IPS-18a (cell line): ENCODE measurements at regions not wholly inside any gene's neighbourhood (a gene's known extent, or its start where the extent isn't known, plus 50 kb on each side); places are given as distances from the start of the nearest gene placed in this dataset.

Experiments
- H3K27ac ChIP-seq: one replicate; pipeline ENCODE4 v1.5.1; 2013; ENCODE audit warnings: low read length
- H3K27me3 ChIP-seq: one replicate; pipeline ENCODE4 v1.6.1; 2013; ENCODE audit warnings: mild to moderate bottlenecking, low read length; ENCODE audit not compliant: control insufficient read depth, insufficient read depth
- H3K36me3 ChIP-seq: one replicate; pipeline ENCODE4 v1.6.1; 2013; ENCODE audit warnings: low read depth, low read length; ENCODE audit not compliant: control insufficient read depth
- H3K4me1 ChIP-seq: one replicate; pipeline ENCODE4 v1.6.1; 2013; ENCODE audit warnings: low read depth, low read length; ENCODE audit not compliant: control insufficient read depth
- H3K4me3 ChIP-seq: one replicate; pipeline ENCODE4 v1.5.1; 2013; ENCODE audit warnings: low read length
- H3K9ac ChIP-seq: one replicate; pipeline ENCODE4 v1.6.1; 2013; ENCODE audit warnings: mild to moderate bottlenecking, low read length, moderate library complexity
- H3K9me3 ChIP-seq: one replicate; pipeline ENCODE4 v1.6.1; 2013; ENCODE audit warnings: low read depth, low read length; ENCODE audit not compliant: control insufficient read depth

GRCh38 chr14:98369344-98369743 is 902.7 kb downstream of the BCL11B start:
- no peak overlapping the region for H3K4me3 ChIP-seq
- no peaks in the 10 kb centered on the region for H3K4me1 ChIP-seq
- H3K36me3 ChIP-seq: no peaks in the 10 kb centered on the region
- no peak overlapping the region for H3K27ac ChIP-seq
- H3K27me3 ChIP-seq: no peaks in the 10 kb centered on the region
- H3K9ac ChIP-seq: no peak overlapping the region
- no peaks in the 10 kb centered on the region for H3K9me3 ChIP-seq

- H3K4me1 ChIP-seq: no peaks in the 10 kb centered on the region
- H3K27ac ChIP-seq: no peak overlapping the region
- H3K9ac ChIP-seq: no peak overlapping the region
- H3K27me3 ChIP-seq: no peaks in the 10 kb centered on the region
- H3K36me3 ChIP-seq: no peaks in the 10 kb centered on the region
- H3K9me3 ChIP-seq: no peaks in the 10 kb centered on the region
- H3K4me3 ChIP-seq: no peak overlapping the region
These were observed 901.6 kb downstream of the BCL11B start for GRCh38 chr14:98370352-98370751.

GRCh38 chr14:98371141-98371540 is 900.9 kb downstream of the BCL11B start:
- no peak overlapping the region for H3K27ac ChIP-seq
- H3K4me3 ChIP-seq: no peak overlapping the region
- no peaks in the 10 kb centered on the region for H3K27me3 ChIP-seq
- H3K9ac ChIP-seq: no peak overlapping the region
- H3K36me3 ChIP-seq: no peaks in the 10 kb centered on the region
- H3K4me1 ChIP-seq: no peaks in the 10 kb centered on the region
- H3K9me3 ChIP-seq: no peaks in the 10 kb centered on the region

- H3K36me3 ChIP-seq: no peaks in the 10 kb centered on the region
- no peak overlapping the region for H3K9ac ChIP-seq
- H3K4me1 ChIP-seq: no peaks in the 10 kb centered on the region
- H3K9me3 ChIP-seq: no peaks in the 10 kb centered on the region
- H3K27me3 ChIP-seq: no peaks in the 10 kb centered on the region
- H3K4me3 ChIP-seq: no peak overlapping the region
- no peak overlapping the region for H3K27ac ChIP-seq
These were observed 897.9 kb downstream of the BCL11B start for GRCh38 chr14:98374136-98374535.

DNA sequence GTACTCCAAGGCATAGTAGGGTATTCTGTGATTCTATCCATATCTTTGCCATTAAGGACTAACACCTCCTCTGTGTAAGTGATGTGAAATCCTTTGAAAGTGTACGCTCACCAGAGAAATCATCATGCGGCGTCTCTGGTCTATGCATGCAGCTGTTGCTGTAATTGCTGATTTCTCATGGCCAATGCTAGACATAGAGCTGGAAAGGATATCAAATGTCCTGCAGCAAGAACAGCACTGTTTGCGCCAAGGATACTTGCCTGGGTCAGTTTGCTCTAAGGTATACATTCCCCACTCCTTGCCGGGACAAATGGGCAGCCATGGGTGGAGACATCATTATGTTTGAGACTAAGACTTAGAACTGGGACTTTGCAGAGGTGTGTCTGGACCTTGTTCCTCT is 896.4 kb downstream of the BCL11B start:
- Histone ChIP-seq H3K27ac (no peak overlapping the region), H3K36me3 (no peaks in the 10 kb centered on the region), H3K27me3 (no peaks in the 10 kb centered on the region), H3K9me3 (no peaks in the 10 kb centered on the region), H3K9ac (no peak overlapping the region), H3K4me1 (no peaks in the 10 kb centered on the region), H3K4me3 (no peak overlapping the region)

DNA sequence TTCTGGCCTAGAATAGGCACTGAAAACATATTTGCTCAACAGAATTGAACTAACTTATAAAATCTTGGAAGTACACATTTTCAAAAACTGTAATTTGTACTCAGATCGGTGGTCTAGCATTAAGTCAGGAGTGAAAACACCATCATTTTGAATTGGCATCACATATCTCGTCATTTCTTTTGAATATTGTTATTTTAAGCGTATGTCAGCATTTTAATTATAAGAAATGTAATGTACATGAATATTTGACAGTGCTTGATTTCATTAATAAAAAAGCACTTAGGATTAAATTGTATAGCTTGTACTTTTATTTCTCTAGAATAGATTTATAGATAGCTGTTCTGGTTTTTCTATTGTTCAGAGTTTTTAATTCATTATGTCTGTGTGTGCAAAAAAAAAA is 892.2 kb downstream of the BCL11B start:
- H3K27ac ChIP-seq: no peak overlapping the region
- H3K4me3 ChIP-seq: no peak overlapping the region
- H3K4me1 ChIP-seq: no peaks in the 10 kb centered on the region
- no peaks in the 10 kb centered on the region for H3K36me3 ChIP-seq
- H3K27me3 ChIP-seq: no peaks in the 10 kb centered on the region
- H3K9ac ChIP-seq: no peak overlapping the region
- H3K9me3 ChIP-seq: no peaks in the 10 kb centered on the region

DNA sequence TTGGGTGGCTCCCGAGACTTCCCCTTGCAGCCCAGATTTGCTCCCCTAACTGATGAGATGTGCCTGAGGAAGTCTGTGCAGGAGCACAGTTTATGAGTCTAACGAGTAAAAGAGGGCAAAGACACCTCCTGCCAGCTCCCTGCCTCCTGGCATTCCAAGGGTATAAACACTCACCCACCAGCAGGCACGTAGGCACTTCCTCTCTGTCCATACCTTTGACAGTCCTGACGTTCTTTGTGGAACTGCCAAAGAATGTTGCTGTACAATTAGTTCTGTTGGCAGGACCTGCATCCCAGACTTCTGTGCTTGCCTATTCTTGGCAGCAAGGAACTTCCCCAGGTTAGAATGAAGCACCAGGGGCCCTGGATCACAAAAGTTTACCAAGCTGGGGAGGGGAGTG is 889.3 kb downstream of the BCL11B start:
- Histone ChIP-seq H3K27me3 (no peaks in the 10 kb centered on the region), H3K36me3 (no peaks in the 10 kb centered on the region), H3K9ac (no peak overlapping the region), H3K9me3 (no peaks in the 10 kb centered on the region), H3K4me1 (no peaks in the 10 kb centered on the region), H3K27ac (no peak overlapping the region), H3K4me3 (no peak overlapping the region)

- H3K4me1 ChIP-seq: no peaks in the 10 kb centered on the region
- no peaks in the 10 kb centered on the region for H3K27me3 ChIP-seq
- H3K9me3 ChIP-seq: no peaks in the 10 kb centered on the region
- H3K27ac ChIP-seq: no peak overlapping the region
- H3K36me3 ChIP-seq: no peaks in the 10 kb centered on the region
- no peak overlapping the region for H3K4me3 ChIP-seq
- no peak overlapping the region for H3K9ac ChIP-seq
These were observed 886.1 kb downstream of the BCL11B start for GRCh38 chr14:98385851-98386250.

GRCh38 chr14:98391061-98391460 is 880.9 kb downstream of the BCL11B start:
- H3K4me1 ChIP-seq: no peaks in the 10 kb centered on the region
- no peak overlapping the region for H3K9ac ChIP-seq

DNA sequence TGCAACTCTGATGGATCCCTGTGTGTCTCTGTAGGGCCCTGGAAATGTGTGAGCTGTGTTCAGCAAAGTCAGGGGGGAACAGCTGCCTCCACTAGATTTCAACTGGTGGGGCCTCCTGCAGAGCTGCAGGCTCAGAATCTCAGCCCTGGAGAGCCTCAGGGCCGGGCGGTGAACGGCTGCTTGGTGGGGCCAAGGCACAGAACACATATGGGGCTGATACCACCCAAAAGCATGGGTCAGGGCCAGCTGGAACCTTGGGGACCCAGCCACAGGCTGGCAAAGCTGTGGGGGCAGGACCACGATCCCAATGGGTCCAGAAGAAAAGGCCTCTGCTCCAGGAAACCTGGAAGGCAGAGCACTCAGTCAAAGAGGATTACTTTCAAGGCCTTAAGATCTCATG is 878.5 kb downstream of the BCL11B start:
- H3K27ac ChIP-seq: no peak overlapping the region
- no peaks in the 10 kb centered on the region for H3K27me3 ChIP-seq
- no peaks in the 10 kb centered on the region for H3K9me3 ChIP-seq
- no peaks in the 10 kb centered on the region for H3K4me1 ChIP-seq
- H3K4me3 ChIP-seq: no peak overlapping the region
- no peaks in the 10 kb centered on the region for H3K36me3 ChIP-seq
- no peak overlapping the region for H3K9ac ChIP-seq

More at GRCh38 chr14:98391061-98391460, 880.9 kb downstream of the BCL11B start:
- Histone ChIP-seq H3K9me3 (no peaks in the 10 kb centered on the region), H3K4me3 (no peak overlapping the region), H3K27ac (no peak overlapping the region), H3K27me3 (no peaks in the 10 kb centered on the region), H3K36me3 (no peaks in the 10 kb centered on the region)

GRCh38 chr14:98404811-98405210 is 867.2 kb downstream of the BCL11B start:
- no peak overlapping the region for H3K4me3 ChIP-seq
- no peaks in the 10 kb centered on the region for H3K4me1 ChIP-seq
- no peak overlapping the region for H3K9ac ChIP-seq
- H3K27ac ChIP-seq: no peak overlapping the region
- H3K36me3 ChIP-seq: no peaks in the 10 kb centered on the region
- no peaks in the 10 kb centered on the region for H3K27me3 ChIP-seq
- no peaks in the 10 kb centered on the region for H3K9me3 ChIP-seq

- no peak overlapping the region for H3K27ac ChIP-seq
- no peaks in the 10 kb centered on the region for H3K27me3 ChIP-seq
- H3K4me3 ChIP-seq: no peak overlapping the region
These were observed 863.9 kb downstream of the BCL11B start for GRCh38 chr14:98408024-98408555.

More at GRCh38 chr14:98408024-98408555, 863.9 kb downstream of the BCL11B start:
- Histone ChIP-seq H3K9me3 (no peaks in the 10 kb centered on the region), H3K36me3 (no peaks in the 10 kb centered on the region), H3K4me1 (no peaks in the 10 kb centered on the region), H3K9ac (no peak overlapping the region)
